Urinary bladder (tissue), 3 donors: ENCODE measurements at regions not wholly inside any gene's neighbourhood (a gene's known extent, or its start where the extent isn't known, plus 50 kb on each side); places are given as distances from the start of the nearest gene placed in this dataset.
"Not testable (repeated sequence)": the region's sequence is repeated elsewhere in the genome, so short reads cannot be mapped to it uniquely, and the experiment has no call there.

Source experiments
- DNase-seq: peaks from one replicate; pipeline ENCODE4 v3.0.0-alpha.2; 2015; ENCODE audit errors: extremely low spot score
- H3K27ac ChIP-seq: one replicate; pipeline ENCODE4 v1.5.1; 2013; ENCODE audit warnings: low read depth, mild to moderate bottlenecking, moderate library complexity
- H3K36me3 ChIP-seq: one replicate; pipeline ENCODE4 v1.6.1; 2013; ENCODE audit warnings: mild to moderate bottlenecking, moderate library complexity; ENCODE audit not compliant: insufficient read depth
- H3K4me1 ChIP-seq: one replicate; pipeline ENCODE4 v1.6.1; 2013; ENCODE audit warnings: mild to moderate bottlenecking, moderate library complexity; ENCODE audit not compliant: insufficient read depth
- H3K4me3 ChIP-seq: one replicate; pipeline ENCODE4 v1.5.1; 2013; ENCODE audit warnings: low read depth, low read length
- WGBS: extraction: QIAGEN DNeasy Blood & Tissue Kit; methylation state at CpG from one replicate; pipeline ENCODE4 v1.1.7; 2013; 5-methylcytosine and 5-hydroxymethylcytosine counted together
- donor health status: healthy with polysubstance abuse.
- donor health status: healthy.

GRCh38 chr21:38911484-38912101 is 105.9 kb downstream of the ETS2 start:
- DNase-seq: no peak
- 93% methylated on average over 3 of the region's 3 CpGs for WGBS
- Histone ChIP-seq H3K4me1 (no peaks in the 10 kb centered on the region), H3K4me3 (no peak overlapping the region), H3K27ac (peak overlapping the region; percentile 56), H3K36me3 (no peaks in the 10 kb centered on the region)

- no peak for DNase-seq
- H3K4me3 ChIP-seq: no peak overlapping the region
- no peaks in the 10 kb centered on the region for H3K4me1 ChIP-seq
- no peaks in the 10 kb centered on the region for H3K36me3 ChIP-seq
- peak overlapping the region; percentile 62 for H3K27ac ChIP-seq
- WGBS: 81% methylated on average over 9 of the region's 9 CpGs
Observed at GRCh38 chr21:38910390-38911067, 104.8 kb downstream of the ETS2 start.

GRCh38 chr21:38909929-38910328 is 104.2 kb downstream of the ETS2 start:
- no peak for DNase-seq
- no peaks in the 10 kb centered on the region for H3K36me3 ChIP-seq
- H3K4me1 ChIP-seq: no peaks in the 10 kb centered on the region
- H3K27ac ChIP-seq: peak overlapping the region; percentile 62
- H3K4me3 ChIP-seq: no peak overlapping the region
- WGBS: 78% methylated on average over 7 of the region's 7 CpGs

- Histone ChIP-seq H3K4me1 (no peaks in the 10 kb centered on the region), H3K4me3 (no peak overlapping the region), H3K36me3 (no peaks in the 10 kb centered on the region), H3K27ac (peak overlapping the region; percentile 44)
- no peak for DNase-seq
- WGBS: 92% methylated on average over 8 of the region's 8 CpGs
Observed at GRCh38 chr21:38909109-38909508, 103.4 kb downstream of the ETS2 start.

GRCh38 chr21:38908537-38908936 is 102.8 kb downstream of the ETS2 start:
- no peak overlapping the region for H3K27ac ChIP-seq

GRCh38 chr21:38905752-38906151 is 100.0 kb downstream of the ETS2 start:
- no peak for DNase-seq
- H3K4me3 ChIP-seq: no peak overlapping the region
- no peaks in the 10 kb centered on the region for H3K36me3 ChIP-seq
- no peak overlapping the region for H3K27ac ChIP-seq
- no peaks in the 10 kb centered on the region for H3K4me1 ChIP-seq
- 57% methylated on average over 8 of the region's 8 CpGs for WGBS

More at GRCh38 chr21:38908537-38908936, 102.8 kb downstream of the ETS2 start:
- no peak for DNase-seq
- Histone ChIP-seq H3K4me1 (no peaks in the 10 kb centered on the region), H3K4me3 (no peak overlapping the region), H3K36me3 (no peaks in the 10 kb centered on the region)
- 95% methylated on average over 4 of the region's 4 CpGs for WGBS

GRCh38 chr21:38905328-38905727 is 99.6 kb downstream of the ETS2 start:
- H3K27ac ChIP-seq: no peak overlapping the region
- no peaks in the 10 kb centered on the region for H3K4me1 ChIP-seq
- no peak for DNase-seq
- 89% methylated on average over 4 of the region's 4 CpGs for WGBS
- no peaks in the 10 kb centered on the region for H3K36me3 ChIP-seq
- no peak overlapping the region for H3K4me3 ChIP-seq

- WGBS: 24% methylated on average over 13 of the region's 13 CpGs
- peak; percentile 86 for DNase-seq
- Histone ChIP-seq H3K27ac (peak overlapping the region; percentile 94), H3K4me3 (no peak overlapping the region), H3K4me1 (no peaks in the 10 kb centered on the region), H3K36me3 (no peaks in the 10 kb centered on the region)
Observed at GRCh38 chr21:38903690-38904139, 98.0 kb downstream of the ETS2 start.

- WGBS: 76% methylated on average over 9 of the region's 9 CpGs
- Histone ChIP-seq H3K36me3 (no peaks in the 10 kb centered on the region), H3K27ac (peak overlapping the region; percentile 26), H3K4me3 (no peak overlapping the region), H3K4me1 (no peaks in the 10 kb centered on the region)
- no peak for DNase-seq
Observed at GRCh38 chr21:38902608-38903445, 97.1 kb downstream of the ETS2 start.

- WGBS: 48% methylated on average over 2 of the region's 2 CpGs
- Histone ChIP-seq H3K27ac (no peak overlapping the region), H3K4me3 (no peak overlapping the region), H3K4me1 (no peaks in the 10 kb centered on the region), H3K36me3 (no peaks in the 10 kb centered on the region)
- DNase-seq: no peak
Observed at GRCh38 chr21:38900499-38900898, 94.8 kb downstream of the ETS2 start.

GRCh38 chr21:38899985-38900384 is 94.3 kb downstream of the ETS2 start:
- not testable (repeated sequence) for H3K4me1 ChIP-seq, H3K4me3 ChIP-seq, H3K27ac ChIP-seq, H3K36me3 ChIP-seq, DNase-seq
- WGBS: 89% methylated on average over 6 of the region's 6 CpGs

GRCh38 chr21:38899277-38899947 is 93.7 kb downstream of the ETS2 start:
- Histone ChIP-seq H3K36me3 (no peaks in the 10 kb centered on the region), H3K4me3 (no peak overlapping the region), H3K4me1 (no peaks in the 10 kb centered on the region), H3K27ac (no peak overlapping the region)
- 63% methylated on average over 3 of the region's 3 CpGs for WGBS
- no peak for DNase-seq

- WGBS: 80% methylated on average over 5 of the region's 5 CpGs
- Histone ChIP-seq H3K27ac (peak overlapping the region; percentile 32), H3K4me1 (no peaks in the 10 kb centered on the region), H3K4me3 (no peak overlapping the region), H3K36me3 (no peaks in the 10 kb centered on the region)
- DNase-seq: no peak
Observed at GRCh38 chr21:38898422-38899096, 92.8 kb downstream of the ETS2 start.
